Adrenal gland (tissue), 9 donors: ENCODE measurements at regions not wholly inside any gene's neighbourhood (a gene's known extent, or its start where the extent isn't known, plus 50 kb on each side); places are given as distances from the start of the nearest gene placed in this dataset.
"Not testable (repeated sequence)": the region's sequence is repeated elsewhere in the genome, so short reads cannot be mapped to it uniquely, and the experiment has no call there.

Source experiments
- DNase-seq, 7 donors: peaks; one replicate each; pipeline ENCODE4 v3.0.0-alpha.2; 2019 to 2020
- H3K27ac ChIP-seq, 5 donors: fragments of 200-600 bp; sonication (generic) in 4 of 5; 1 replicate in 3 of 5; 2 replicates in 2 of 5; pipeline versions ENCODE4 v1.5.1 to v1.8.0; 2016 to 2020; ENCODE audit warnings: mild to moderate bottlenecking in 1 of 5
- H3K27me3 ChIP-seq: fragments of 200-600 bp; 2 replicates; pipeline ENCODE4 v1.8.0; 2021
- H3K36me3 ChIP-seq, 2 donors: fragments of 200-600 bp; replicated peaks in 1 of 2; 1 replicate in 1 of 2; 2 replicates in 1 of 2; pipeline versions ENCODE4 v1.5.1 to v1.8.0; 2018 to 2022
- H3K4me1 ChIP-seq, 2 donors: fragments of 200-600 bp; replicated peaks in 1 of 2; 1 replicate in 1 of 2; 2 replicates in 1 of 2; pipeline versions ENCODE4 v1.5.1 to v1.8.0; 2018 to 2021
- H3K4me3 ChIP-seq, 4 donors: fragments of 200-600 bp; sonication (generic) in 3 of 4; one replicate each; pipeline ENCODE4 v1.5.1; 2016 to 2018
- H3K9me3 ChIP-seq, 3 donors: fragments of 200-600 bp; sonication (generic) in 1 of 3; replicated peaks in 1 of 3; 1 replicate in 2 of 3; 2 replicates in 1 of 3; pipeline versions ENCODE4 v1.5.1 to v1.8.0; 2016 to 2021
- POLR2A ChIP-seq, 2 donors: fragments of 450-650 bp; IDR thresholded peaks; one replicate each; pipeline ENCODE4 v1.6.1; 2017; ENCODE audit warnings: antibody characterized with exemption in 2 of 2, mild to moderate bottlenecking in 2 of 2, moderate library complexity in 1 of 2
- WGBS, 4 donors: extraction: QIAGEN DNeasy Blood & Tissue Kit in 2 of 4; methylation state at CpG; one replicate each; pipeline versions ENCODE4 v1.1.5 to v1.1.7; 2013 to 2017; 5-methylcytosine and 5-hydroxymethylcytosine counted together
- intact Hi-C, 2 donors: fragments of 100-400 bp; cut with DNase I; formaldehyde crosslinking; loops; one replicate each; pipeline versions ENCODE4 v1.14.1 to v1.15.0; 2022 to 2023
- TF ChIP-seq, protein P1 (sequence below), 6 experiments: fragments of 450-650 bp in 4 of 6; fragments of 200-600 bp in 2 of 6; sonication (generic) in 1 of 6; IDR thresholded peaks; 1 replicate in 5 of 6; 2 replicates in 1 of 6; pipeline versions ENCODE4 v1.5.1 to v1.8.0; 2016 to 2021; ENCODE audit warnings: antibody characterized with exemption in 6 of 6, mild to moderate bottlenecking in 2 of 6, moderate library complexity in 1 of 6
- donor health status: healthy with polysubstance abuse.
- donor health status: Bipolar disorder and iron deficiency.
- donor health status: DM: yes; HTN: yes; CAD: no.
- donor health status: DM: no; HTN: no; CAD: no.
- donor health status: DM: no; HTN: no; CAD: no.

GRCh38 chr6:165768961-165769360 is 105.9 kb upstream of the PDE10A start:
- H3K27ac ChIP-seq: no peak overlapping the region
- DNase-seq: no peak
- intact Hi-C loops: no loop called here
- no peaks in the 10 kb centered on the region for H3K4me1 ChIP-seq
- H3K4me3 ChIP-seq: no peak overlapping the region
- H3K9me3 ChIP-seq: no peaks in the 10 kb centered on the region
- H3K36me3 ChIP-seq: no peaks in the 10 kb centered on the region
- H3K27me3 ChIP-seq: no peaks in the 10 kb centered on the region
- no peak for TF ChIP-seq POLR2A (IDR thresholded peaks at IDR 0.05)
- TF ChIP-seq, protein P1, sequence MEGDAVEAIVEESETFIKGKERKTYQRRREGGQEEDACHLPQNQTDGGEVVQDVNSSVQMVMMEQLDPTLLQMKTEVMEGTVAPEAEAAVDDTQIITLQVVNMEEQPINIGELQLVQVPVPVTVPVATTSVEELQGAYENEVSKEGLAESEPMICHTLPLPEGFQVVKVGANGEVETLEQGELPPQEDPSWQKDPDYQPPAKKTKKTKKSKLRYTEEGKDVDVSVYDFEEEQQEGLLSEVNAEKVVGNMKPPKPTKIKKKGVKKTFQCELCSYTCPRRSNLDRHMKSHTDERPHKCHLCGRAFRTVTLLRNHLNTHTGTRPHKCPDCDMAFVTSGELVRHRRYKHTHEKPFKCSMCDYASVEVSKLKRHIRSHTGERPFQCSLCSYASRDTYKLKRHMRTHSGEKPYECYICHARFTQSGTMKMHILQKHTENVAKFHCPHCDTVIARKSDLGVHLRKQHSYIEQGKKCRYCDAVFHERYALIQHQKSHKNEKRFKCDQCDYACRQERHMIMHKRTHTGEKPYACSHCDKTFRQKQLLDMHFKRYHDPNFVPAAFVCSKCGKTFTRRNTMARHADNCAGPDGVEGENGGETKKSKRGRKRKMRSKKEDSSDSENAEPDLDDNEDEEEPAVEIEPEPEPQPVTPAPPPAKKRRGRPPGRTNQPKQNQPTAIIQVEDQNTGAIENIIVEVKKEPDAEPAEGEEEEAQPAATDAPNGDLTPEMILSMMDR (IDR thresholded peaks at IDR 0.05): no peak
- 47 to 86% (median 75%) methylated on average over 1 of the region's 1 CpG for WGBS, 4 donors

GRCh38 chr6:165767228-165767627 is 104.2 kb upstream of the PDE10A start:
- intact Hi-C loops: no loop called here
- WGBS, 4 donors: 60 to 91% (median 83%) methylated on average over 3 of the region's 3 CpGs

GRCh38 chr6:165766457-165766856 is 103.4 kb upstream of the PDE10A start:
- Histone ChIP-seq H3K36me3 (no peaks in the 10 kb centered on the region), H3K27me3 (no peaks in the 10 kb centered on the region), H3K4me1 (no peaks in the 10 kb centered on the region), H3K27ac (no peak overlapping the region), H3K4me3 (no peak overlapping the region), H3K9me3 (peaks cover 0 to 5% (median 0%) of the 10 kb centered on the region in 3 donors)
- intact Hi-C loops: no loop called here
- whole genome bisulfite sequencing, 4 donors: 50 to 59% (median 55%) methylated on average over 4 of the region's 4 CpGs
- no peak for TF ChIP-seq POLR2A (IDR thresholded peaks at IDR 0.05)
- TF ChIP-seq, protein P1 (IDR thresholded peaks at IDR 0.05): no peak
- no peak for DNase-seq

More at GRCh38 chr6:165767228-165767627, 104.2 kb upstream of the PDE10A start:
- TF ChIP-seq, protein P1 (IDR thresholded peaks at IDR 0.05): no peak
- no peak for TF ChIP-seq POLR2A (IDR thresholded peaks at IDR 0.05)
- no peak for DNase-seq
- H3K4me1 ChIP-seq: no peaks in the 10 kb centered on the region
- no peaks in the 10 kb centered on the region for H3K36me3 ChIP-seq
- no peak overlapping the region for H3K4me3 ChIP-seq
- H3K9me3 ChIP-seq: peaks cover 0 to 5% (median 0%) of the 10 kb centered on the region in 3 donors
- no peaks in the 10 kb centered on the region for H3K27me3 ChIP-seq
- H3K27ac ChIP-seq: no peak overlapping the region

GRCh38 chr6:165766026-165766425 is 103.0 kb upstream of the PDE10A start:
- intact Hi-C loops: no loop called here
- DNase-seq: no peak
- H3K27ac ChIP-seq: no peak overlapping the region
- no peak for TF ChIP-seq POLR2A (IDR thresholded peaks at IDR 0.05)
- TF ChIP-seq, protein P1 (IDR thresholded peaks at IDR 0.05): no peak
- H3K4me1 ChIP-seq: no peaks in the 10 kb centered on the region
- WGBS, 4 donors: 85 to 92% (median 88%) methylated on average over 7 of the region's 7 CpGs
- H3K4me3 ChIP-seq: no peak overlapping the region
- H3K27me3 ChIP-seq: no peaks in the 10 kb centered on the region
- peaks cover 0 to 5% (median 0%) of the 10 kb centered on the region in 3 donors for H3K9me3 ChIP-seq
- no peaks in the 10 kb centered on the region for H3K36me3 ChIP-seq

GRCh38 chr6:165765256-165765655 is 102.2 kb upstream of the PDE10A start:
- H3K4me3 ChIP-seq, H3K9me3 ChIP-seq, intact Hi-C loops, H3K36me3 ChIP-seq, H3K27me3 ChIP-seq, H3K27ac ChIP-seq, H3K4me1 ChIP-seq, DNase-seq: not testable (repeated sequence)
- WGBS, 4 donors: 84 to 100% (median 92%) methylated on average over 8 to 23 of the region's 33 CpGs
